ENCODE measurements at regions not wholly inside any gene's neighbourhood (a gene's known extent, or its start where the extent isn't known, plus 50 kb on each side); places are given as distances from the start of the nearest gene placed in this dataset.

- ATAC-seq (ENCODE audit: insufficient read depth, low FRiP score) (no peak), DNase-seq (no peak)
- Histone ChIP-seq H3K4me1 (ENCODE audit: control insufficient read depth in 5 of 5, insufficient read depth in 5 of 5, low read length in 5 of 5) (no peaks in the 10 kb centered on the region), H3K27me3 (ENCODE audit: control insufficient read depth in 3 of 3, insufficient read depth in 3 of 3, low read length in 2 of 3) (no peaks in the 10 kb centered on the region), H3K9ac (ENCODE audit: insufficient read depth in 1 of 2, low read length in 2 of 2) (no peak overlapping the region), H3K36me3 (ENCODE audit: control insufficient read depth in 4 of 4, insufficient read depth in 4 of 4, low read length in 4 of 4) (no peaks in the 10 kb centered on the region), H3K9me3 (ENCODE audit: control insufficient read depth in 4 of 4, insufficient read depth in 3 of 4, low read length in 3 of 4) (peaks cover 0 to 7% (median 0%) of the 10 kb centered on the region in 4 donors), H3K4me3 (no peak overlapping the region), H3K27ac (ENCODE audit: low read depth in 1 of 2, low read length in 1 of 2) (no peak overlapping the region)
- 85 to 94% methylated on average over 4 of the region's 4 CpGs for WGBS, 2 donors
- no peak for TF ChIP-seq CTCF (IDR thresholded peaks at IDR 0.05; ENCODE audit: control extremely low read depth, extremely low read depth)
Measured at GRCh38 chr9:26077860-26078259, 399.6 kb upstream of the TUSC1 start.

GRCh38 chr9:26067608-26068007 lies 389.4 kb upstream of the TUSC1 start:
- Histone ChIP-seq H3K9me3 (ENCODE audit: control insufficient read depth in 4 of 4, insufficient read depth in 3 of 4, low read length in 3 of 4) (no peaks in the 10 kb centered on the region), H3K4me3 (no peak overlapping the region), H3K4me1 (ENCODE audit: control insufficient read depth in 5 of 5, insufficient read depth in 5 of 5, low read length in 5 of 5) (no peaks in the 10 kb centered on the region), H3K27me3 (ENCODE audit: control insufficient read depth in 3 of 3, insufficient read depth in 3 of 3, low read length in 2 of 3) (no peaks in the 10 kb centered on the region), H3K27ac (ENCODE audit: low read depth in 1 of 2, low read length in 1 of 2) (no peak overlapping the region), H3K9ac (ENCODE audit: insufficient read depth in 1 of 2, low read length in 2 of 2) (no peak overlapping the region), H3K36me3 (ENCODE audit: control insufficient read depth in 4 of 4, insufficient read depth in 4 of 4, low read length in 4 of 4) (no peaks in the 10 kb centered on the region)
- DNase-seq: no peak
- 90 to 94% methylated on average over 1 of the region's 1 CpG for WGBS, 2 donors
- TF ChIP-seq CTCF (IDR thresholded peaks at IDR 0.05; ENCODE audit: control extremely low read depth, extremely low read depth): no peak
- ATAC-seq (ENCODE audit: insufficient read depth, low FRiP score): no peak

- 41 to 58% methylated on average over 1 of the region's 1 CpG for WGBS, 2 donors
- ATAC-seq (ENCODE audit: insufficient read depth, low FRiP score): no peak
Measured at GRCh38 chr9:26066237-26066636, 388.0 kb upstream of the TUSC1 start.

More at GRCh38 chr9:26066237-26066636, 388.0 kb upstream of the TUSC1 start:
- no peak for TF ChIP-seq CTCF (IDR thresholded peaks at IDR 0.05; ENCODE audit: control extremely low read depth, extremely low read depth)
- Histone ChIP-seq H3K4me1 (ENCODE audit: control insufficient read depth in 5 of 5, insufficient read depth in 5 of 5, low read length in 5 of 5) (no peaks in the 10 kb centered on the region), H3K9ac (ENCODE audit: insufficient read depth in 1 of 2, low read length in 2 of 2) (no peak overlapping the region), H3K4me3 (no peak overlapping the region), H3K9me3 (ENCODE audit: control insufficient read depth in 4 of 4, insufficient read depth in 3 of 4, low read length in 3 of 4) (no peaks in the 10 kb centered on the region), H3K36me3 (ENCODE audit: control insufficient read depth in 4 of 4, insufficient read depth in 4 of 4, low read length in 4 of 4) (no peaks in the 10 kb centered on the region), H3K27ac (ENCODE audit: low read depth in 1 of 2, low read length in 1 of 2) (no peak overlapping the region), H3K27me3 (ENCODE audit: control insufficient read depth in 3 of 3, insufficient read depth in 3 of 3, low read length in 2 of 3) (no peaks in the 10 kb centered on the region)
- no peak for DNase-seq

Measured in lung (tissue), 11 donors.